Activated T-helper 1 cell treated with anti-CD3 and anti-CD28 coated beads, Interleukin-12 subunit alpha, Interleukin-12 subunit beta, Interleukin-2, Interleukin-4 antibody, amounts not matched to agents 30 ng/mL and 10 ng/mL and 1 ng/mL, durations not matched to agents 14 hours and 24 hours and 36 hours (primary cell): ENCODE measurements at regions not wholly inside any gene's neighbourhood (a gene's known extent, or its start where the extent isn't known, plus 50 kb on each side); places are given as distances from the start of the nearest gene placed in this dataset.

Source experiments
- DNase-seq: peaks from one replicate; pipeline ENCODE4 v3.0.0; 2021; ENCODE audit warnings: low spot score
- H3K27ac Mint-ChIP-seq: one replicate; pipeline ENCODE4 v1.8.0; 2021; ENCODE audit warnings: mild to moderate bottlenecking, mixed read lengths
- H3K27me3 Mint-ChIP-seq: one replicate; pipeline ENCODE4 v1.8.0; 2022; ENCODE audit warnings: mild to moderate bottlenecking, moderate library complexity, mixed read lengths; ENCODE audit not compliant: insufficient read depth
- H3K36me3 Mint-ChIP-seq: one replicate; pipeline ENCODE4 v1.8.0; 2021; ENCODE audit warnings: low read depth, mixed read lengths
- H3K4me1 Mint-ChIP-seq: one replicate; pipeline ENCODE4 v1.8.0; 2021; ENCODE audit warnings: low read depth, mixed read lengths
- H3K4me3 Mint-ChIP-seq: one replicate; pipeline ENCODE4 v1.8.0; 2021; ENCODE audit warnings: mild to moderate bottlenecking, moderate library complexity, mixed read lengths
- H3K9me3 Mint-ChIP-seq: one replicate; pipeline ENCODE4 v1.8.0; 2021; ENCODE audit warnings: mixed read lengths
- intact Hi-C: fragments of 100-400 bp; cut with micrococcal nuclease; formaldehyde crosslinking; loops from one replicate; pipeline ENCODE4 v1.15.1; 2024

- peaks cover 8% of the 10 kb centered on the region for H3K9me3 Mint-ChIP-seq
- no peaks in the 10 kb centered on the region for H3K27me3 Mint-ChIP-seq
- no peak overlapping the region for H3K27ac Mint-ChIP-seq
- intact Hi-C loops, result no loop called here
- H3K36me3 Mint-ChIP-seq, result peaks cover 1% of the 10 kb centered on the region
- H3K4me3 Mint-ChIP-seq, result no peak overlapping the region
- peaks cover 5% of the 10 kb centered on the region for H3K4me1 Mint-ChIP-seq
- no peak for DNase-seq
Measured at GRCh38 chr1:193774536-193775323, 588.3 kb upstream of the B3GALT2 start.

- DNase-seq, result no peak
- intact Hi-C loops, result no loop called here
- no peak overlapping the region for H3K4me3 Mint-ChIP-seq
- H3K27me3 Mint-ChIP-seq, result no peaks in the 10 kb centered on the region
- peaks cover 8% of the 10 kb centered on the region for H3K9me3 Mint-ChIP-seq
- no peaks in the 10 kb centered on the region for H3K36me3 Mint-ChIP-seq
- H3K4me1 Mint-ChIP-seq, result peaks cover 5% of the 10 kb centered on the region
- H3K27ac Mint-ChIP-seq, result no peak overlapping the region
Measured at GRCh38 chr1:193771596-193771995, 585.2 kb upstream of the B3GALT2 start.

GRCh38 chr1:193769651-193770050 is 583.2 kb upstream of the B3GALT2 start:
- no peaks in the 10 kb centered on the region for H3K36me3 Mint-ChIP-seq
- H3K27ac Mint-ChIP-seq, result no peak overlapping the region
- no peak overlapping the region for H3K4me3 Mint-ChIP-seq
- peaks cover 5% of the 10 kb centered on the region for H3K9me3 Mint-ChIP-seq
- H3K4me1 Mint-ChIP-seq, result peaks cover 5% of the 10 kb centered on the region
- no peak for DNase-seq
- H3K27me3 Mint-ChIP-seq, result no peaks in the 10 kb centered on the region
- intact Hi-C loops, result no loop called here

GRCh38 chr1:193767886-193768285 is 581.5 kb upstream of the B3GALT2 start:
- Mint-ChIP-seq H3K9me3 (no peaks in the 10 kb centered on the region), H3K27ac (no peak overlapping the region), H3K4me1 (no peaks in the 10 kb centered on the region), H3K4me3 (no peak overlapping the region), H3K36me3 (no peaks in the 10 kb centered on the region), H3K27me3 (no peaks in the 10 kb centered on the region)
- intact Hi-C loops, result no loop called here
- DNase-seq, result no peak

- H3K27ac Mint-ChIP-seq, result no peak overlapping the region
- no peak for DNase-seq
- no peaks in the 10 kb centered on the region for H3K27me3 Mint-ChIP-seq
- intact Hi-C loops, result no loop called here
- H3K4me1 Mint-ChIP-seq, result no peaks in the 10 kb centered on the region
- no peaks in the 10 kb centered on the region for H3K9me3 Mint-ChIP-seq
- no peaks in the 10 kb centered on the region for H3K36me3 Mint-ChIP-seq
- no peak overlapping the region for H3K4me3 Mint-ChIP-seq
Measured at GRCh38 chr1:193766329-193766728, 579.9 kb upstream of the B3GALT2 start.

GRCh38 chr1:193763266-193763665 is 576.9 kb upstream of the B3GALT2 start:
- Mint-ChIP-seq H3K9me3 (no peaks in the 10 kb centered on the region), H3K36me3 (no peaks in the 10 kb centered on the region), H3K27me3 (no peaks in the 10 kb centered on the region), H3K4me1 (no peaks in the 10 kb centered on the region), H3K4me3 (no peak overlapping the region), H3K27ac (no peak overlapping the region)
- DNase-seq, result no peak
- intact Hi-C loops, result no loop called here

- DNase-seq, result no peak
- Mint-ChIP-seq H3K27me3 (no peaks in the 10 kb centered on the region), H3K4me3 (no peak overlapping the region), H3K27ac (no peak overlapping the region), H3K9me3 (no peaks in the 10 kb centered on the region), H3K36me3 (no peaks in the 10 kb centered on the region), H3K4me1 (no peaks in the 10 kb centered on the region)
- intact Hi-C loops, result no loop called here
Measured at GRCh38 chr1:193762236-193762635, 575.8 kb upstream of the B3GALT2 start.

- H3K27ac Mint-ChIP-seq, result no peak overlapping the region
- no peak for DNase-seq
- H3K4me1 Mint-ChIP-seq, result no peaks in the 10 kb centered on the region
- peaks cover 2% of the 10 kb centered on the region for H3K36me3 Mint-ChIP-seq
- peaks cover 3% of the 10 kb centered on the region for H3K27me3 Mint-ChIP-seq
- intact Hi-C loops, result no loop called here
- peaks cover 3% of the 10 kb centered on the region for H3K9me3 Mint-ChIP-seq
- no peak overlapping the region for H3K4me3 Mint-ChIP-seq
Measured at GRCh38 chr1:193755441-193755840, 569.0 kb upstream of the B3GALT2 start.

- H3K4me3 Mint-ChIP-seq, result no peak overlapping the region
- peaks cover 3% of the 10 kb centered on the region for H3K9me3 Mint-ChIP-seq
- no peak for DNase-seq
- intact Hi-C loops, result no loop called here
- H3K27ac Mint-ChIP-seq, result no peak overlapping the region
- H3K36me3 Mint-ChIP-seq, result peaks cover 2% of the 10 kb centered on the region
- H3K27me3 Mint-ChIP-seq, result peaks cover 3% of the 10 kb centered on the region
- H3K4me1 Mint-ChIP-seq, result no peaks in the 10 kb centered on the region
Measured at GRCh38 chr1:193754732-193755427, 568.5 kb upstream of the B3GALT2 start.

GRCh38 chr1:193754151-193754550 is 567.7 kb upstream of the B3GALT2 start:
- no peak overlapping the region for H3K27ac Mint-ChIP-seq
- H3K4me3 Mint-ChIP-seq, result no peak overlapping the region
- H3K4me1 Mint-ChIP-seq, result no peaks in the 10 kb centered on the region
- intact Hi-C loops, result no loop called here
- no peak for DNase-seq
- peaks cover 2% of the 10 kb centered on the region for H3K36me3 Mint-ChIP-seq
- peaks cover 3% of the 10 kb centered on the region for H3K27me3 Mint-ChIP-seq
- H3K9me3 Mint-ChIP-seq, result peaks cover 3% of the 10 kb centered on the region

GRCh38 chr1:193753038-193753756 is 566.8 kb upstream of the B3GALT2 start:
- Mint-ChIP-seq H3K27ac (no peak overlapping the region), H3K4me3 (no peak overlapping the region), H3K36me3 (peaks cover 2% of the 10 kb centered on the region), H3K9me3 (peaks cover 3% of the 10 kb centered on the region), H3K4me1 (no peaks in the 10 kb centered on the region), H3K27me3 (peaks cover 3% of the 10 kb centered on the region)
- no peak for DNase-seq
- intact Hi-C loops, result no loop called here

- no peak overlapping the region for H3K4me3 Mint-ChIP-seq
- peaks cover 7% of the 10 kb centered on the region for H3K27me3 Mint-ChIP-seq
- no peaks in the 10 kb centered on the region for H3K9me3 Mint-ChIP-seq
- no peaks in the 10 kb centered on the region for H3K36me3 Mint-ChIP-seq
- no peak for DNase-seq
- no peaks in the 10 kb centered on the region for H3K4me1 Mint-ChIP-seq
- no peak overlapping the region for H3K27ac Mint-ChIP-seq
- intact Hi-C loops, result no loop called here
Measured at GRCh38 chr1:193749868-193750267, 563.5 kb upstream of the B3GALT2 start.

GRCh38 chr1:193747579-193747978 is 561.2 kb upstream of the B3GALT2 start:
- no peak overlapping the region for H3K4me3 Mint-ChIP-seq
- no peaks in the 10 kb centered on the region for H3K9me3 Mint-ChIP-seq
- H3K27me3 Mint-ChIP-seq, result peaks cover 9% of the 10 kb centered on the region
- H3K4me1 Mint-ChIP-seq, result no peaks in the 10 kb centered on the region
- H3K36me3 Mint-ChIP-seq, result no peaks in the 10 kb centered on the region
- intact Hi-C loops, result no loop called here
- no peak overlapping the region for H3K27ac Mint-ChIP-seq
- no peak for DNase-seq
